ENCODE measurements at regions not wholly inside any gene's neighbourhood (a gene's known extent, or its start where the extent isn't known, plus 50 kb on each side); places are given as distances from the start of the nearest gene placed in this dataset.

- H3K36me3 ChIP-seq (ENCODE audit: control insufficient read depth in 2 of 2, extremely low read depth in 1 of 2, insufficient read depth in 2 of 2, low read length in 2 of 2) = no peaks in the 10 kb centered on the region
- no peaks in the 10 kb centered on the region for H3K9me3 ChIP-seq (replicated peaks; ENCODE audit: control insufficient read depth, insufficient read depth, low read length)
- no peak overlapping the region for H2AFZ ChIP-seq (ENCODE audit: low read depth, low read length)
- H3K4me2 ChIP-seq (ENCODE audit: insufficient read depth, low read length) = no peak overlapping the region
- no peaks in the 10 kb centered on the region for H3K4me1 ChIP-seq (ENCODE audit: control insufficient read depth, extremely low read depth, insufficient read depth, low read length)
- dilution Hi-C loops (cut with MboI; ENCODE audit: extremely low pct_ligation_motif_present, low sequenced_read_pairs) (no loop called here), intact Hi-C loops (cut with micrococcal nuclease) (no loop called here)
- no peaks in the 10 kb centered on the region for H3K9me1 ChIP-seq (replicated peaks; ENCODE audit: control insufficient read depth, extremely low read depth, insufficient read depth, low read length)
- H3K79me2 ChIP-seq (ENCODE audit: control insufficient read depth, insufficient read depth, low read length) = no peaks in the 10 kb centered on the region
- no TSS peak for BruUV-seq (replicated peaks)
- H3K27ac ChIP-seq (ENCODE audit: insufficient read depth, low read depth, low read length) = no peak overlapping the region
- no peaks in the 10 kb centered on the region for H4K20me1 ChIP-seq (replicated peaks; ENCODE audit: control insufficient read depth, extremely low read depth, insufficient read depth, low read length)
- FAIRE-seq (no peak), DNase-seq (ENCODE audit: low read depth, low spot score) (no peak)
- POLR2A ChIA-PET = no interaction called here
- CTCF ChIA-PET = no interaction called here
- no peaks in the 10 kb centered on the region for H3K27me3 ChIP-seq (ENCODE audit: control insufficient read depth in 2 of 2, insufficient read depth in 2 of 2, low read length in 2 of 2)
- H3K9ac ChIP-seq (replicated peaks; ENCODE audit: extremely low read depth, insufficient read depth, low read length) = no peak overlapping the region
- TF ChIP-seq EZH2 (IDR thresholded peaks at IDR 0.05; ENCODE audit: borderline replicate concordance, low read depth, low read length, severe bottlenecking) (no peak), MYC (IDR thresholded peaks at IDR 0.05; ENCODE audit: low read depth, low read length) (no peak), POLR2AphosphoS5 (IDR thresholded peaks at IDR 0.05; ENCODE audit: insufficient read depth, low read depth, low read length) (no peak), POLR2A (IDR thresholded peaks at IDR 0.05; ENCODE audit: low read depth, low read length) (no peak), GATA2 (IDR thresholded peaks at IDR 0.05; ENCODE audit: insufficient read depth, insufficient read length, low read depth, low read length) (no peak), FOS (IDR thresholded peaks at IDR 0.05; ENCODE audit: borderline replicate concordance, insufficient read depth, low read length) (no peak), JUN (IDR thresholded peaks at IDR 0.05; ENCODE audit: borderline replicate concordance, insufficient read depth, insufficient read length, low read depth) (no peak)
- TF ChIP-seq, protein P1, sequence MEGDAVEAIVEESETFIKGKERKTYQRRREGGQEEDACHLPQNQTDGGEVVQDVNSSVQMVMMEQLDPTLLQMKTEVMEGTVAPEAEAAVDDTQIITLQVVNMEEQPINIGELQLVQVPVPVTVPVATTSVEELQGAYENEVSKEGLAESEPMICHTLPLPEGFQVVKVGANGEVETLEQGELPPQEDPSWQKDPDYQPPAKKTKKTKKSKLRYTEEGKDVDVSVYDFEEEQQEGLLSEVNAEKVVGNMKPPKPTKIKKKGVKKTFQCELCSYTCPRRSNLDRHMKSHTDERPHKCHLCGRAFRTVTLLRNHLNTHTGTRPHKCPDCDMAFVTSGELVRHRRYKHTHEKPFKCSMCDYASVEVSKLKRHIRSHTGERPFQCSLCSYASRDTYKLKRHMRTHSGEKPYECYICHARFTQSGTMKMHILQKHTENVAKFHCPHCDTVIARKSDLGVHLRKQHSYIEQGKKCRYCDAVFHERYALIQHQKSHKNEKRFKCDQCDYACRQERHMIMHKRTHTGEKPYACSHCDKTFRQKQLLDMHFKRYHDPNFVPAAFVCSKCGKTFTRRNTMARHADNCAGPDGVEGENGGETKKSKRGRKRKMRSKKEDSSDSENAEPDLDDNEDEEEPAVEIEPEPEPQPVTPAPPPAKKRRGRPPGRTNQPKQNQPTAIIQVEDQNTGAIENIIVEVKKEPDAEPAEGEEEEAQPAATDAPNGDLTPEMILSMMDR (IDR thresholded peaks at IDR 0.05; ENCODE audit: extremely low read depth in 1 of 2, insufficient read depth in 1 of 2, low read depth in 1 of 2, low read length in 2 of 2) = no peak
- TF ChIP-seq, protein P2, sequence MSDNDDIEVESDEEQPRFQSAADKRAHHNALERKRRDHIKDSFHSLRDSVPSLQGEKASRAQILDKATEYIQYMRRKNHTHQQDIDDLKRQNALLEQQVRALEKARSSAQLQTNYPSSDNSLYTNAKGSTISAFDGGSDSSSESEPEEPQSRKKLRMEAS (IDR thresholded peaks at IDR 0.05; ENCODE audit: insufficient read depth, insufficient read length) = no peak
- no peak overlapping the region for H3K4me3 ChIP-seq (replicated peaks in 1 of 3; ENCODE audit: insufficient read depth in 1 of 3, low read depth in 1 of 3, low read length in 3 of 3)
Observed at GRCh38 chr9:111094958-111095357, 56.7 kb upstream of the LPAR1 start.

Measured in endothelial cell of umbilical vein (primary cell).